Endothelial cell of umbilical vein (primary cell): ENCODE measurements at regions not wholly inside any gene's neighbourhood (a gene's known extent, or its start where the extent isn't known, plus 50 kb on each side); places are given as distances from the start of the nearest gene placed in this dataset.

Experiments used
- BruUV-seq: library from RNA; stranded (reverse); fragments of 400-500 nt; replicated peaks from 2 replicates; lab custom pipeline; 2021; lab: Mats Ljungman, UMichigan
- CTCF ChIA-PET: fragments of 300-600, 350-600 bp; sonication (Branson Sonifier 250); formaldehyde crosslinking; loops from one replicate; lab custom pipeline; 2021; ENCODE audit warnings: antibody characterized with exemption, inconsistent platforms; lab: Charles Lee
- POLR2A ChIA-PET: fragments of 300-600, 350-600 bp; sonication (Branson Sonifier 250); formaldehyde crosslinking; loops from one replicate; lab custom pipeline; 2021; ENCODE audit warnings: antibody characterized with exemption, inconsistent platforms; lab: Charles Lee
- DNase-seq: peaks from one replicate; pipeline ENCODE4 v3.0.0-alpha.2; 2011; ENCODE audit warnings: low read depth, low spot score
- FAIRE-seq: peaks from 2 replicates; lab custom pipeline; 2011; peaks lifted over from hg19 to GRCh38; lab: Jason Lieb, UNC
- H2AFZ ChIP-seq: 2 replicates; pipeline ENCODE4 v1.6.0; 2012; ENCODE audit warnings: low read depth, low read length, control low read depth, inconsistent platforms
- H3K27ac ChIP-seq: 2 replicates; pipeline ENCODE4 v1.5.1; 2011; ENCODE audit warnings: low read depth, mild to moderate bottlenecking, control low read depth, low read length, moderate library complexity; ENCODE audit not compliant: insufficient read depth
- H3K27me3 ChIP-seq, 2 experiments: 2 replicates each; pipeline versions ENCODE4 v1.6.0 to v1.6.1; 2011; ENCODE audit warnings: low read length in 2 of 2, mixed read lengths in 1 of 2; ENCODE audit not compliant: control insufficient read depth in 2 of 2, insufficient read depth in 2 of 2
- H3K36me3 ChIP-seq, 2 experiments: 2 replicates in 1 of 2; 3 replicates in 1 of 2; pipeline ENCODE4 v1.5.1; 2011; ENCODE audit warnings: low read length in 2 of 2, mild to moderate bottlenecking in 1 of 2, moderate library complexity in 1 of 2; ENCODE audit not compliant: control insufficient read depth in 2 of 2, insufficient read depth in 2 of 2; ENCODE audit errors: extremely low read depth in 1 of 2
- H3K4me1 ChIP-seq: 3 replicates; pipeline ENCODE4 v1.5.1; 2011; ENCODE audit warnings: mild to moderate bottlenecking, low read length; ENCODE audit not compliant: control insufficient read depth, insufficient read depth; ENCODE audit errors: extremely low read depth
- H3K4me2 ChIP-seq: 2 replicates; pipeline ENCODE4 v1.6.1; 2011; ENCODE audit warnings: low read length, control low read depth, mixed read lengths; ENCODE audit not compliant: insufficient read depth
- H3K4me3 ChIP-seq, 3 experiments: fragments of 200-600 bp in 1 of 3; sonication (generic), shearing (Covaris generic) in 1 of 3; replicated peaks in 1 of 3; 2 replicates each; pipeline ENCODE4 v1.5.1; 2011 to 2016; ENCODE audit warnings: control low read depth in 3 of 3, low read length in 3 of 3, mild to moderate bottlenecking in 2 of 3, inconsistent platforms in 1 of 3, low read depth in 1 of 3, moderate library complexity in 1 of 3; ENCODE audit not compliant: insufficient read depth in 1 of 3
- H3K79me2 ChIP-seq: 2 replicates; pipeline ENCODE4 v1.6.0; 2012; ENCODE audit warnings: low read length, inconsistent platforms; ENCODE audit not compliant: control insufficient read depth, insufficient read depth
- H3K9ac ChIP-seq: replicated peaks from 2 replicates; pipeline ENCODE3; 2011; ENCODE audit warnings: low read length, control low read depth; ENCODE audit not compliant: insufficient read depth; ENCODE audit errors: extremely low read depth
- H3K9me1 ChIP-seq: replicated peaks from 3 replicates; pipeline ENCODE4 v1.6.0; 2011; ENCODE audit warnings: mild to moderate bottlenecking, low read length; ENCODE audit not compliant: control insufficient read depth, insufficient read depth; ENCODE audit errors: extremely low read depth
- H3K9me3 ChIP-seq: replicated peaks from 2 replicates; pipeline ENCODE4 v1.5.1; 2012; ENCODE audit warnings: low read length, inconsistent platforms; ENCODE audit not compliant: control insufficient read depth, insufficient read depth
- H4K20me1 ChIP-seq: replicated peaks from 2 replicates; pipeline ENCODE3; 2011; ENCODE audit warnings: mild to moderate bottlenecking, low read length; ENCODE audit not compliant: control insufficient read depth, insufficient read depth; ENCODE audit errors: extremely low read depth
- CTCF ChIP-seq, 2 donors: IDR thresholded peaks; 1 replicate in 1 of 2; 2 replicates in 1 of 2; pipeline ENCODE4 v1.5.1; 2011; ENCODE audit warnings: low read length in 2 of 2, mild to moderate bottlenecking in 2 of 2, moderate library complexity in 2 of 2, control low read depth in 1 of 2, inconsistent platforms in 1 of 2, low read depth in 1 of 2; ENCODE audit not compliant: insufficient read depth in 1 of 2; ENCODE audit errors: extremely low read depth in 1 of 2
- EZH2 ChIP-seq: IDR thresholded peaks from 2 replicates; pipeline ENCODE4 v1.6.1; 2012; ENCODE audit warnings: borderline replicate concordance, low read depth, mild to moderate bottlenecking, moderate library complexity, low read length, inconsistent platforms; ENCODE audit not compliant: severe bottlenecking
- FOS ChIP-seq: IDR thresholded peaks from 2 replicates; pipeline ENCODE4 v1.6.1; 2011; ENCODE audit warnings: mild to moderate bottlenecking, low read length, moderate library complexity, borderline replicate concordance; ENCODE audit not compliant: insufficient read depth
- JUN ChIP-seq: IDR thresholded peaks from 2 replicates; pipeline ENCODE4 v1.6.1; 2011; ENCODE audit warnings: borderline replicate concordance, low read depth; ENCODE audit not compliant: insufficient read length, insufficient read depth
- MAX ChIP-seq: IDR thresholded peaks from 2 replicates; pipeline ENCODE4 v1.6.1; 2011; ENCODE audit not compliant: insufficient read depth, insufficient read length
- MYC ChIP-seq: IDR thresholded peaks from one replicate; pipeline ENCODE4 v1.6.1; 2011; ENCODE audit warnings: mild to moderate bottlenecking, low read depth, low read length
- POLR2A ChIP-seq: IDR thresholded peaks from 2 replicates; pipeline ENCODE4 v1.6.1; 2012; ENCODE audit warnings: low read depth, mild to moderate bottlenecking, control low read depth, low read length
- dilution Hi-C: fragments of 300-500 bp; cut with MboI; formaldehyde crosslinking; loops from one replicate; pipeline ENCODE4 v1.15.0; 2019; ENCODE audit warnings: low sequenced_read_pairs; ENCODE audit not compliant: extremely low pct_ligation_motif_present
- intact Hi-C: fragments of 100-400 bp; cut with micrococcal nuclease; formaldehyde crosslinking; loops from one replicate; pipeline ENCODE4 v1.10.0; 2022

- CTCF ChIA-PET = interaction anchor here (1.1 to 1.8 kb wide), 4 partner anchors 11 to 260 kb away, joined by 3 to 8 read pairs (median 4); no protein-coding TSS in a partner anchor
- no peak for TF ChIP-seq JUN
- peak in 1 of 2 donors; percentile 48 for TF ChIP-seq CTCF (IDR thresholded peaks at IDR 0.05; ENCODE audit: extremely low read depth in 1 of 2, insufficient read depth in 1 of 2, low read depth in 1 of 2, low read length in 2 of 2)
- TF ChIP-seq EZH2 = no peak
- no peak for TF ChIP-seq POLR2A
- TF ChIP-seq MYC = no peak
- no peak for TF ChIP-seq FOS
- no peak for TF ChIP-seq MAX
- Histone ChIP-seq H3K36me3 (no peaks in the 10 kb centered on the region), H3K4me1 (no peaks in the 10 kb centered on the region), H3K4me2 (no peak overlapping the region), H3K9me3 (no peaks in the 10 kb centered on the region), H3K9ac (no peak overlapping the region), H3K79me2 (no peaks in the 10 kb centered on the region), H3K9me1 (no peaks in the 10 kb centered on the region), H3K4me3 (no peak overlapping the region), H3K27ac (no peak overlapping the region), H4K20me1 (no peaks in the 10 kb centered on the region), H2AFZ (no peak overlapping the region), H3K27me3 (peaks cover 2 to 11% of the 10 kb centered on the region in 2 experiments)
- intact Hi-C loops (no loop called here), dilution Hi-C loops (no loop called here)
- POLR2A ChIA-PET = no interaction called here
- BruUV-seq = no TSS peak
- peak; percentile 25 for DNase-seq
- peak; percentile 26 for FAIRE-seq
These were observed 141.4 kb downstream of the LRRC70 start for GRCh38 chr5:62720031-62720441.
